ENCODE measurements at regions not wholly inside any gene's neighbourhood (a gene's known extent, or its start where the extent isn't known, plus 50 kb on each side); places are given as distances from the start of the nearest gene placed in this dataset.

DNA sequence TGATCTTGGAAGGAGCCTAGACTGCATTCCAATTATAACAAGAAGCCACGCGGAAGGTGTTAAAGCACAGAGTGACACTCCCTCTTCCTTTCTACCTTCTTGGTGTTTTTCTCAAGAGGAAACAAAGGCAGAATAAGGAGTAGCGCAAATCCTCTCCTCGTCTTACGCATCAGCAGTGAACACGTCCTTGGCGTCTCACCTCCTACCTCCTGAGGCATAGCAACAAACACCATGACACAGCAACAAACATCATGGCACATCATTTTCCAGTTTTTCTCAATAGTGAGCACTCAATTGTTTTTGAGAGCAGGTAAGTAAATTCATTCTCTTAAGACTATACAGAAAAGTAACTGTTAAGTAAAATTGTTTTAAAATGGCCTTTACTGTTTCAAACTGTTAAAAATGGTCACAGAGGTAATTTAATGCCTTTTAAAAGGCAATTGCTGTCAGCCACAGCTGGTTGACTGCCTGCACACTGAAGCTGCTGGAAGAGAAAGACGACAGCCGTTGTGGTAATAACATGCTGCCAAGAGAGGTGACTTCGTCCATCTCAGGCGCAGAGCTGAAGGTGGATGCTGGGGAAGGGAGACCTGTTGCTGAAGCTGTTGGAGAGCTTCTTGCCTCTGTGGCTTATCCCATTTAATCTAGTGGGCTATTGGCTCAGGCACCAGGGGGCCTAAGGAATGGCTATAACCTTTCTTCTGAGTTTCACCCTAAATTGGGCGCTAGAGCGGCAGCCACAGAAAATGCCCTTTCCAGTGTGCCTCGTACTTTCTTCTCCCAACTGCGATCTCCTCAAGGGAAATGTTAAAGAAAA, 703.7 kb downstream of the UQCRFS1 start:
- TF ChIP-seq CTCF (conservative IDR thresholded peaks at IDR 0.05 in 1 of 2, IDR thresholded peaks at IDR 0.05 in 1 of 2; ENCODE audit: extremely low read depth in 1 of 2, insufficient read depth in 1 of 2, low read depth in 1 of 2, low read length in 2 of 2), result no peak
- no peak for TF ChIP-seq EZH2 (IDR thresholded peaks at IDR 0.05; ENCODE audit: borderline replicate concordance, low read length)

Data from mammary epithelial cell (primary cell).